Smooth muscle cell (in vitro differentiated cells): ENCODE measurements at regions not wholly inside any gene's neighbourhood (a gene's known extent, or its start where the extent isn't known, plus 50 kb on each side); places are given as distances from the start of the nearest gene placed in this dataset.

Experiments used
- DNase-seq: peaks from one replicate; lab custom pipeline; 2025; ENCODE audit not compliant: unreplicated experiment; lab: John Stamatoyannopoulos, UW
- H2AFZ ChIP-seq: fragments of 200-600 bp; sonication (generic); 2 replicates; pipeline ENCODE4 v1.6.0; 2016; ENCODE audit warnings: antibody characterized with exemption, low read depth, mild to moderate bottlenecking
- H3F3A ChIP-seq: fragments of 200-600 bp; sonication (generic); 2 replicates; pipeline ENCODE4 v1.6.0; 2017; ENCODE audit warnings: antibody characterized with exemption, low read depth
- H3K27ac ChIP-seq: fragments of 200-600 bp; sonication (generic); 2 replicates; pipeline ENCODE4 v1.5.1; 2016; ENCODE audit warnings: low read depth, mild to moderate bottlenecking
- H3K27me3 ChIP-seq: fragments of 200-600 bp; sonication (generic); 2 replicates; pipeline ENCODE4 v1.6.1; 2016; ENCODE audit warnings: low read depth, mild to moderate bottlenecking
- H3K36me3 ChIP-seq: fragments of 200-600 bp; sonication (generic); 2 replicates; pipeline ENCODE4 v1.5.1; 2016; ENCODE audit warnings: low read depth
- H3K4me1 ChIP-seq: fragments of 200-600 bp; sonication (generic); 2 replicates; pipeline ENCODE4 v1.5.1; 2016; ENCODE audit warnings: low read depth
- H3K4me2 ChIP-seq: fragments of 200-600 bp; sonication (generic); 2 replicates; pipeline ENCODE4 v1.6.0; 2016; ENCODE audit warnings: mild to moderate bottlenecking
- H3K4me3 ChIP-seq: fragments of 200-600 bp; sonication (generic); 2 replicates; pipeline ENCODE4 v1.5.1; 2016; ENCODE audit warnings: mild to moderate bottlenecking
- H3K79me2 ChIP-seq: fragments of 200-600 bp; sonication (generic); 2 replicates; pipeline ENCODE4 v1.6.0; 2016; ENCODE audit warnings: low read depth, mild to moderate bottlenecking
- H3K9ac ChIP-seq: fragments of 200-600 bp; sonication (generic); 2 replicates; pipeline ENCODE4 v1.6.0; 2016; ENCODE audit warnings: low read depth
- H3K9me3 ChIP-seq: fragments of 200-600 bp; sonication (generic); replicated peaks from 2 replicates; pipeline ENCODE4 v1.5.1; 2016; ENCODE audit warnings: low read depth
- H4K20me1 ChIP-seq: fragments of 200-600 bp; sonication (generic); 2 replicates; pipeline ENCODE4 v1.6.0; 2016; ENCODE audit warnings: low read depth
- CTCF ChIP-seq: fragments of 200-600 bp; sonication (generic); IDR thresholded peaks from 2 replicates; pipeline ENCODE4 v1.5.1; 2017; ENCODE audit warnings: borderline replicate concordance, mild to moderate bottlenecking, antibody characterized with exemption; ENCODE audit not compliant: insufficient read depth, poor library complexity, severe bottlenecking
- WGBS: methylation state at CpG from one replicate; pipeline ENCODE4 v1.1.7; 2016; ENCODE audit warnings: low lambda C conversion rate; 5-methylcytosine and 5-hydroxymethylcytosine counted together

GRCh38 chrX:45823536-45823935 is 622.9 kb upstream of the DIPK2B start:
- Histone ChIP-seq H3K9ac (no peak overlapping the region), H2AFZ (no peak overlapping the region), H3K79me2 (peaks cover 41% of the 10 kb centered on the region), H3K27me3 (no peaks in the 10 kb centered on the region), H3K4me3 (no peak overlapping the region), H3K27ac (peak overlapping the region; percentile 64), H4K20me1 (peaks cover 33% of the 10 kb centered on the region), H3K4me2 (peak overlapping the region; percentile 27), H3K4me1 (peaks cover 4% of the 10 kb centered on the region), H3F3A (no peaks in the 10 kb centered on the region), H3K9me3 (no peaks in the 10 kb centered on the region), H3K36me3 (no peaks in the 10 kb centered on the region)
- WGBS, result 79% methylated on average over 1 of the region's 1 CpG
- no peak for DNase-seq
- no peak for TF ChIP-seq CTCF

GRCh38 chrX:45822124-45822523 is 621.4 kb upstream of the DIPK2B start:
- no peaks in the 10 kb centered on the region for H3K27me3 ChIP-seq
- H3K9ac ChIP-seq, result no peak overlapping the region
- H3K9me3 ChIP-seq, result no peaks in the 10 kb centered on the region
- H3K4me3 ChIP-seq, result no peak overlapping the region
- peaks cover 35% of the 10 kb centered on the region for H3K79me2 ChIP-seq
- DNase-seq, result no peak
- WGBS, result 75% methylated on average over 3 of the region's 3 CpGs
- peak overlapping the region; percentile 23 for H3K27ac ChIP-seq
- H3K4me1 ChIP-seq, result peaks cover 4% of the 10 kb centered on the region
- H3F3A ChIP-seq, result no peaks in the 10 kb centered on the region
- peaks cover 24% of the 10 kb centered on the region for H4K20me1 ChIP-seq
- no peak overlapping the region for H3K4me2 ChIP-seq
- no peak for TF ChIP-seq CTCF
- H2AFZ ChIP-seq, result no peak overlapping the region
- H3K36me3 ChIP-seq, result no peaks in the 10 kb centered on the region

- Histone ChIP-seq H2AFZ (no peak overlapping the region), H3K4me3 (no peak overlapping the region), H4K20me1 (peaks cover 12% of the 10 kb centered on the region), H3K36me3 (no peaks in the 10 kb centered on the region), H3K9ac (no peak overlapping the region), H3K27ac (no peak overlapping the region), H3K9me3 (no peaks in the 10 kb centered on the region), H3K4me2 (no peak overlapping the region), H3K27me3 (no peaks in the 10 kb centered on the region), H3K4me1 (peaks cover 1% of the 10 kb centered on the region), H3F3A (no peaks in the 10 kb centered on the region), H3K79me2 (peaks cover 42% of the 10 kb centered on the region)
- 74% methylated on average over 2 of the region's 2 CpGs for WGBS
- no peak for TF ChIP-seq CTCF
- no peak for DNase-seq
These were observed 618.2 kb upstream of the DIPK2B start for GRCh38 chrX:45818913-45819312.

- no peaks in the 10 kb centered on the region for H4K20me1 ChIP-seq
- WGBS, result 59% methylated on average over 1 of the region's 1 CpG
These were observed 614.8 kb upstream of the DIPK2B start for GRCh38 chrX:45815441-45815840.

More at GRCh38 chrX:45815441-45815840, 614.8 kb upstream of the DIPK2B start:
- peaks cover 38% of the 10 kb centered on the region for H3K79me2 ChIP-seq
- no peak for DNase-seq
- no peak overlapping the region for H3K4me2 ChIP-seq
- H3K9ac ChIP-seq, result no peak overlapping the region
- no peaks in the 10 kb centered on the region for H3K4me1 ChIP-seq
- no peaks in the 10 kb centered on the region for H3K36me3 ChIP-seq
- H2AFZ ChIP-seq, result no peak overlapping the region
- no peak overlapping the region for H3K4me3 ChIP-seq
- no peaks in the 10 kb centered on the region for H3F3A ChIP-seq
- no peaks in the 10 kb centered on the region for H3K27me3 ChIP-seq
- TF ChIP-seq CTCF, result no peak
- H3K27ac ChIP-seq, result no peak overlapping the region
- H3K9me3 ChIP-seq, result no peaks in the 10 kb centered on the region
